Jurkat, Clone E6-1 (cell line): ENCODE measurements at regions not wholly inside any gene's neighbourhood (a gene's known extent, or its start where the extent isn't known, plus 50 kb on each side); places are given as distances from the start of the nearest gene placed in this dataset.
"Not testable (repeated sequence)": the region's sequence is repeated elsewhere in the genome, so short reads cannot be mapped to it uniquely, and the experiment has no call there.

Experiments
- DNase-seq: peaks from one replicate; pipeline ENCODE4 v3.0.0-alpha.2; 2011; ENCODE audit warnings: low read depth, low spot score
- H3K4me3 ChIP-seq: 2 replicates; pipeline ENCODE4 v1.5.1; 2011; ENCODE audit warnings: mild to moderate bottlenecking, low read length, control low read depth, moderate library complexity

- DNase-seq: no peak
- H3K4me3 ChIP-seq: no peak overlapping the region
These were observed 641.3 kb upstream of the CHRM3 start for GRCh38 chr1:238745069-238745468.

GRCh38 chr1:238738892-238739291, 647.5 kb upstream of the CHRM3 start:
- H3K4me3 ChIP-seq: no peak overlapping the region
- DNase-seq: no peak

GRCh38 chr1:238727670-238728069, 658.7 kb upstream of the CHRM3 start:
- H3K4me3 ChIP-seq: no peak overlapping the region
- DNase-seq: no peak

GRCh38 chr1:238722812-238723211, 663.6 kb upstream of the CHRM3 start:
- DNase-seq: no peak
- H3K4me3 ChIP-seq: no peak overlapping the region

- DNase-seq: no peak
These were observed 675.7 kb upstream of the CHRM3 start for GRCh38 chr1:238710697-238711096.

GRCh38 chr1:238701024-238701423, 685.3 kb upstream of the CHRM3 start:
- H3K4me3 ChIP-seq: no peak overlapping the region
- DNase-seq: no peak

More at GRCh38 chr1:238710697-238711096, 675.7 kb upstream of the CHRM3 start:
- no peak overlapping the region for H3K4me3 ChIP-seq

- no peak overlapping the region for H3K4me3 ChIP-seq
- no peak for DNase-seq
These were observed 696.0 kb upstream of the CHRM3 start for GRCh38 chr1:238690415-238690814.

- H3K4me3 ChIP-seq, DNase-seq: not testable (repeated sequence)
These were observed 701.8 kb upstream of the CHRM3 start for GRCh38 chr1:238684576-238684975.

- H3K4me3 ChIP-seq: no peak overlapping the region
- DNase-seq: no peak
These were observed 704.9 kb upstream of the CHRM3 start for GRCh38 chr1:238681451-238681850.

GRCh38 chr1:238681021-238681420, 705.3 kb upstream of the CHRM3 start:
- DNase-seq: no peak
- no peak overlapping the region for H3K4me3 ChIP-seq

GRCh38 chr1:238677567-238677966, 708.8 kb upstream of the CHRM3 start:
- no peak for DNase-seq
- H3K4me3 ChIP-seq: no peak overlapping the region

- H3K4me3 ChIP-seq: no peak overlapping the region
- DNase-seq: no peak
These were observed 711.1 kb upstream of the CHRM3 start for GRCh38 chr1:238675221-238675620.

GRCh38 chr1:238674316-238674715, 712.1 kb upstream of the CHRM3 start:
- DNase-seq: no peak
- H3K4me3 ChIP-seq: no peak overlapping the region

- DNase-seq: no peak
These were observed 712.8 kb upstream of the CHRM3 start for GRCh38 chr1:238673561-238673960.

GRCh38 chr1:238672806-238673205, 713.6 kb upstream of the CHRM3 start:
- no peak overlapping the region for H3K4me3 ChIP-seq
- no peak for DNase-seq

More at GRCh38 chr1:238673561-238673960, 712.8 kb upstream of the CHRM3 start:
- H3K4me3 ChIP-seq: no peak overlapping the region

GRCh38 chr1:238672262-238672661, 714.1 kb upstream of the CHRM3 start:
- H3K4me3 ChIP-seq: no peak overlapping the region
- DNase-seq: no peak

GRCh38 chr1:238664139-238664538, 722.2 kb upstream of the CHRM3 start:
- no peak for DNase-seq
- no peak overlapping the region for H3K4me3 ChIP-seq

GRCh38 chr1:238660849-238661248, 725.5 kb upstream of the CHRM3 start:
- no peak for DNase-seq
- no peak overlapping the region for H3K4me3 ChIP-seq

GRCh38 chr1:238658763-238659162, 727.6 kb upstream of the CHRM3 start:
- no peak overlapping the region for H3K4me3 ChIP-seq
- no peak for DNase-seq

- DNase-seq: no peak
- no peak overlapping the region for H3K4me3 ChIP-seq
These were observed 732.6 kb upstream of the CHRM3 start for GRCh38 chr1:238653693-238654321.

GRCh38 chr1:238652346-238652968, 733.9 kb upstream of the CHRM3 start:
- no peak for DNase-seq

More at GRCh38 chr1:238652346-238652968, 733.9 kb upstream of the CHRM3 start:
- H3K4me3 ChIP-seq: no peak overlapping the region
